H1 (cell line): ENCODE measurements at regions not wholly inside any gene's neighbourhood (a gene's known extent, or its start where the extent isn't known, plus 50 kb on each side); places are given as distances from the start of the nearest gene placed in this dataset.

ENCODE experiments used
- CTCF ChIA-PET: fragments of 300-600 bp; sonication (Branson Sonifier 250); formaldehyde crosslinking; loops from one replicate; lab custom pipeline; 2021; ENCODE audit not compliant: partially characterized antibody; lab: Charles Lee
- POLR2A ChIA-PET: fragments of 300-600 bp; sonication (Branson Sonifier 250); formaldehyde crosslinking; loops from one replicate; lab custom pipeline; 2021; ENCODE audit warnings: inconsistent platforms; ENCODE audit not compliant: partially characterized antibody; lab: Charles Lee
- DNase-seq, 2 experiments: peaks; one replicate each; pipeline versions ENCODE4 v3.0.0 to v3.0.0-alpha.2; 2010 to 2022; ENCODE audit warnings: low spot score in 2 of 2, low read depth in 1 of 2, mixed read lengths in 1 of 2
- FAIRE-seq: peaks from 2 replicates; lab custom pipeline; 2011; peaks lifted over from hg19 to GRCh38; lab: Jason Lieb, UNC
- H2AFZ ChIP-seq: 2 replicates; pipeline ENCODE4 v1.8.1; 2012; ENCODE audit warnings: low read length, inconsistent platforms
- H2AK5ac ChIP-seq: 2 replicates; pipeline ENCODE4 v1.6.1; 2013; ENCODE audit warnings: low read depth, low read length
- H2BK120ac ChIP-seq: replicated peaks from 2 replicates; pipeline ENCODE3; 2013; ENCODE audit warnings: low read depth, low read length, inconsistent platforms
- H2BK12ac ChIP-seq: 2 replicates; pipeline ENCODE4 v1.6.1; 2013; ENCODE audit warnings: low read depth, low read length
- H2BK15ac ChIP-seq: 2 replicates; pipeline ENCODE4 v1.6.1; 2013; ENCODE audit warnings: low read length
- H2BK20ac ChIP-seq: 2 replicates; pipeline ENCODE4 v1.6.1; 2013; ENCODE audit warnings: low read length
- H2BK5ac ChIP-seq: 2 replicates; pipeline ENCODE4 v1.6.1; 2013; ENCODE audit warnings: low read depth, low read length
- H3K14ac ChIP-seq: 2 replicates; pipeline ENCODE4 v1.6.1; 2013; ENCODE audit warnings: inconsistent platforms; ENCODE audit not compliant: insufficient read length
- H3K18ac ChIP-seq: 2 replicates; pipeline ENCODE4 v1.6.1; 2013; ENCODE audit warnings: low read length; ENCODE audit errors: extremely low read depth
- H3K23ac ChIP-seq: 2 replicates; pipeline ENCODE4 v1.6.1; 2013; ENCODE audit warnings: inconsistent platforms; ENCODE audit not compliant: insufficient read length
- H3K23me2 ChIP-seq: 2 replicates; pipeline ENCODE4 v1.6.1; 2013; ENCODE audit warnings: low read depth, low read length
- H3K27ac ChIP-seq: 2 replicates; pipeline ENCODE4 v1.6.1; 2011; ENCODE audit warnings: low read depth, low read length, inconsistent platforms
- H3K27me3 ChIP-seq, 4 experiments: replicated peaks in 1 of 4; 1 replicate in 1 of 4; 2 replicates in 3 of 4; pipeline versions ENCODE4 v1.6.1 to v1.8.1; 2011 to 2013; ENCODE audit warnings: low read length in 3 of 4, mild to moderate bottlenecking in 3 of 4, inconsistent platforms in 2 of 4, mixed read lengths in 2 of 4, moderate library complexity in 1 of 4; ENCODE audit not compliant: control insufficient read depth in 3 of 4, insufficient read depth in 3 of 4; ENCODE audit errors: extremely low read depth in 1 of 4
- H3K36me3 ChIP-seq, 4 experiments: 2 replicates each; pipeline versions ENCODE4 v1.6.1 to v1.8.1; 2011 to 2013; ENCODE audit warnings: mild to moderate bottlenecking in 4 of 4, low read length in 3 of 4, moderate library complexity in 2 of 4, control low read depth in 1 of 4, inconsistent platforms in 1 of 4; ENCODE audit not compliant: insufficient read depth in 4 of 4, control insufficient read depth in 2 of 4
- H3K4ac ChIP-seq: replicated peaks from 2 replicates; pipeline ENCODE3; 2013; ENCODE audit warnings: low read length, low read depth, mixed read lengths, inconsistent platforms; ENCODE audit not compliant: insufficient read length
- H3K4me1 ChIP-seq, 4 experiments: replicated peaks in 1 of 4; 1 replicate in 1 of 4; 2 replicates in 3 of 4; pipeline versions ENCODE4 v1.6.1 to v1.8.1; 2011 to 2013; ENCODE audit warnings: low read length in 3 of 4, inconsistent platforms in 2 of 4, mixed read lengths in 1 of 4; ENCODE audit not compliant: insufficient read depth in 4 of 4, control insufficient read depth in 3 of 4
- H3K4me2 ChIP-seq, 2 experiments: 2 replicates each; pipeline versions ENCODE4 v1.6.1 to v1.8.1; 2011 to 2013; ENCODE audit warnings: low read depth in 2 of 2, low read length in 2 of 2, control low read depth in 1 of 2, inconsistent platforms in 1 of 2, mild to moderate bottlenecking in 1 of 2; ENCODE audit not compliant: insufficient read depth in 1 of 2
- H3K4me3 ChIP-seq, 4 experiments: fragments of 200-600, 300-600 bp in 1 of 4; sonication (generic), shearing (Covaris generic), sonication (Bioruptor Twin) in 1 of 4; 2 replicates each; pipeline versions ENCODE4 v1.5.1 to v1.8.1; 2011 to 2016; ENCODE audit warnings: low read length in 4 of 4, low read depth in 3 of 4, control low read depth in 2 of 4, inconsistent platforms in 2 of 4, mild to moderate bottlenecking in 2 of 4, mixed read lengths in 1 of 4, moderate library complexity in 1 of 4; ENCODE audit not compliant: insufficient read depth in 2 of 4; ENCODE audit errors: extremely low read depth in 1 of 4
- H3K56ac ChIP-seq: replicated peaks from 2 replicates; pipeline ENCODE3; 2013; ENCODE audit warnings: low read depth, mild to moderate bottlenecking, mixed read lengths, low read length, inconsistent platforms; ENCODE audit not compliant: insufficient read length
- H3K79me1 ChIP-seq: 2 replicates; pipeline ENCODE4 v1.6.1; 2013; ENCODE audit warnings: low read depth, low read length, control low read depth
- H3K79me2 ChIP-seq, 2 experiments: 2 replicates each; pipeline versions ENCODE4 v1.6.1 to v1.8.1; 2012 to 2013; ENCODE audit warnings: low read length in 2 of 2, mild to moderate bottlenecking in 2 of 2, inconsistent platforms in 1 of 2; ENCODE audit not compliant: insufficient read depth in 2 of 2, control insufficient read depth in 1 of 2
- H3K9ac ChIP-seq, 4 experiments: replicated peaks in 1 of 4; 1 replicate in 1 of 4; 2 replicates in 3 of 4; pipeline versions ENCODE4 v1.6.1 to v1.8.1; 2011 to 2013; ENCODE audit warnings: low read depth in 3 of 4, low read length in 3 of 4, control low read depth in 2 of 4, mild to moderate bottlenecking in 2 of 4, moderate library complexity in 2 of 4, inconsistent platforms in 1 of 4; ENCODE audit errors: extremely low read depth in 1 of 4
- H3K9me3 ChIP-seq, 2 experiments: 2 replicates each; pipeline versions ENCODE4 v1.6.1 to v1.8.1; 2012 to 2013; ENCODE audit warnings: mild to moderate bottlenecking in 2 of 2, moderate library complexity in 2 of 2, control low read depth in 1 of 2, inconsistent platforms in 1 of 2, low read depth in 1 of 2, low read length in 1 of 2, mixed read lengths in 1 of 2; ENCODE audit not compliant: insufficient read depth in 2 of 2
- H4K20me1 ChIP-seq, 2 experiments: replicated peaks in 1 of 2; 2 replicates each; pipeline versions ENCODE3 to v1.8.1; 2011 to 2013; ENCODE audit warnings: inconsistent platforms in 2 of 2, low read length in 2 of 2, mild to moderate bottlenecking in 1 of 2; ENCODE audit not compliant: insufficient read depth in 2 of 2, control insufficient read depth in 1 of 2
- H4K5ac ChIP-seq: 2 replicates; pipeline ENCODE4 v1.6.1; 2013; ENCODE audit warnings: low read length, low read depth, mixed read lengths, inconsistent platforms; ENCODE audit not compliant: insufficient read length
- H4K8ac ChIP-seq: 2 replicates; pipeline ENCODE4 v1.8.0; 2013; ENCODE audit warnings: mild to moderate bottlenecking, moderate library complexity, low read length, inconsistent platforms; ENCODE audit not compliant: insufficient read depth; ENCODE audit errors: extremely low read depth
- H4K91ac ChIP-seq: replicated peaks from 2 replicates; pipeline ENCODE3; 2013; ENCODE audit warnings: low read length, mixed read lengths, inconsistent platforms; ENCODE audit not compliant: insufficient read length
- EZH2 ChIP-seq: fragments of 200-600 bp; sonication (generic); IDR thresholded peaks from 2 replicates; pipeline ENCODE4 v1.7.1; 2012; ENCODE audit warnings: low read depth, mild to moderate bottlenecking, moderate library complexity, low read length, inconsistent platforms; ENCODE audit not compliant: severe bottlenecking
- GABPA ChIP-seq: IDR thresholded peaks from 2 replicates; pipeline ENCODE4 v1.6.1; 2011; ENCODE audit warnings: mild to moderate bottlenecking, low read length, moderate library complexity, borderline replicate concordance; ENCODE audit not compliant: insufficient read depth
- GTF2F1 ChIP-seq: IDR thresholded peaks from 2 replicates; pipeline ENCODE4 v1.6.1; 2012; ENCODE audit warnings: low read depth, low read length, improper control_type of control experiment, borderline replicate concordance
- KDM4A ChIP-seq: IDR thresholded peaks from one replicate; pipeline ENCODE4 v1.7.1; 2012; ENCODE audit warnings: low read depth, mild to moderate bottlenecking, moderate library complexity, low read length, inconsistent platforms; ENCODE audit not compliant: severe bottlenecking
- MAFK ChIP-seq: IDR thresholded peaks from 2 replicates; pipeline ENCODE4 v1.6.1; 2012; ENCODE audit warnings: low read depth, mild to moderate bottlenecking, improper control_type of control experiment, low read length
- POU5F1 ChIP-seq: IDR thresholded peaks from 2 replicates; pipeline ENCODE4 v1.6.1; 2011; ENCODE audit warnings: low read depth, mild to moderate bottlenecking, low read length, moderate library complexity
- RBBP5 ChIP-seq: IDR thresholded peaks from 2 replicates; pipeline ENCODE4 v1.7.1; 2012; ENCODE audit warnings: low read depth, mild to moderate bottlenecking, inconsistent platforms, low read length, moderate library complexity, borderline replicate concordance
- SP1 ChIP-seq: IDR thresholded peaks from 2 replicates; pipeline ENCODE4 v1.6.1; 2011; ENCODE audit warnings: low read depth, low read length
- SP4 ChIP-seq: IDR thresholded peaks from 2 replicates; pipeline ENCODE4 v1.6.1; 2012; ENCODE audit warnings: low read length, inconsistent platforms
- SRF ChIP-seq: IDR thresholded peaks from 2 replicates; pipeline ENCODE4 v1.6.1; 2011; ENCODE audit warnings: mild to moderate bottlenecking, low read depth, low read length, moderate library complexity
- SUZ12 ChIP-seq: fragments of 200-600 bp; sonication (generic); IDR thresholded peaks from 2 replicates; pipeline ENCODE4 v1.6.1; 2012; ENCODE audit warnings: mild to moderate bottlenecking, inconsistent platforms, low read length, moderate library complexity, mixed read lengths
- TAF1 ChIP-seq: IDR thresholded peaks from 2 replicates; pipeline ENCODE4 v1.6.1; 2011; ENCODE audit warnings: mild to moderate bottlenecking, low read depth, low read length
- TCF12 ChIP-seq: IDR thresholded peaks from 2 replicates; pipeline ENCODE4 v1.6.1; 2011; ENCODE audit warnings: low read depth, mild to moderate bottlenecking, low read length
- USF2 ChIP-seq: IDR thresholded peaks from 2 replicates; pipeline ENCODE4 v1.6.1; 2011; ENCODE audit warnings: low read length, improper control_type of control experiment
- YY1 ChIP-seq: IDR thresholded peaks from 2 replicates; pipeline ENCODE4 v1.6.1; 2011; ENCODE audit warnings: low read depth, mild to moderate bottlenecking, low read length
- WGBS, 2 experiments: shearing (Covaris generic) in 1 of 2; methylation state at CpG; one replicate each; pipeline versions ENCODE4 v1.1.6 to v1.1.7; 2013 to 2015; ENCODE audit warnings: low lambda C conversion rate in 2 of 2, mixed read lengths in 2 of 2, inconsistent platforms in 1 of 2, low coverage in 1 of 2, missing lambda C conversion rate in 1 of 2; ENCODE audit not compliant: insufficient replicate concordance in 2 of 2, insufficient coverage in 1 of 2, insufficient read length in 1 of 2; ENCODE audit errors: extremely low coverage in 1 of 2, missing lambda C conversion rate in 1 of 2; 5-methylcytosine and 5-hydroxymethylcytosine counted together

DNA sequence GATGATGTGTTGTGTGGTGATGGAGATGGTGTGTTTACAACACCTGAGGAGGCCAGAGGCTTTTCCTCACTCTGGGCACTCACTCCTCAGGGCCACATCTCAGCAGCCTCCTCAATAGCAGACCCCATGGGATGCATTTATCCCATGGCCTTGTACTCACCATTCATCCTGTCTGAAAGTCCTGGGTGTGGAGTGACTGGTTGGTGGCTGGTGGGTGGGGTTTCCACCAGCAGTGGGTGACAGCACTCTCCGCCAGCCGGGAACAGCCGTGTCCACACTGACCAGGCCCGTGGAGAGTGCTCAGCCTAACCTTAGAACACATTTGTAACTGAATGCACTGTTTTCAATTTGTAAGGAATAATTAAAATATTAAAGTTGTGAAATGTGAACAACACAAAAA is 163.4 kb upstream of the AFDN start:
- H3K79me1 ChIP-seq = no peaks in the 10 kb centered on the region
- no peak overlapping the region for H3K4ac ChIP-seq
- no peak overlapping the region for H2BK20ac ChIP-seq
- no peak overlapping the region for H3K56ac ChIP-seq
- CTCF ChIA-PET = interaction anchor here (0.8 kb wide), 1 partner anchor 95 kb away, joined by 3 read pairs; no protein-coding TSS in a partner anchor
- no peak overlapping the region for H3K23ac ChIP-seq
- no peak overlapping the region for H3K4me2 ChIP-seq
- H2BK15ac ChIP-seq = no peak overlapping the region
- 72% methylated on average over 4 of the region's 4 CpGs; no CpG with 5 or more reads in 1 of the 2 experiments for WGBS, 2 experiments
- no peak for DNase-seq
- no peaks in the 10 kb centered on the region for H3K9me3 ChIP-seq
- no peak overlapping the region; the same call in 1 of the 2 replicates for H4K8ac ChIP-seq
- no peaks in the 10 kb centered on the region for H3K36me3 ChIP-seq
- H2AK5ac ChIP-seq = no peak overlapping the region
- no peak overlapping the region for H3K27ac ChIP-seq
- POLR2A ChIA-PET = no interaction called here
- no peak overlapping the region for H2BK5ac ChIP-seq
- H3K27me3 ChIP-seq = no peaks in the 10 kb centered on the region
- H4K5ac ChIP-seq = no peak overlapping the region
- H3K18ac ChIP-seq = no peak overlapping the region
- H3K9ac ChIP-seq = no peak overlapping the region
- H3K23me2 ChIP-seq = no peaks in the 10 kb centered on the region; the same call in 1 of the 2 replicates
- no peak overlapping the region for H2BK120ac ChIP-seq
- H2BK12ac ChIP-seq = no peak overlapping the region
- no peak overlapping the region for H4K91ac ChIP-seq
- no peak overlapping the region for H3K14ac ChIP-seq
- peaks cover 0 to 2% (median 0%) of the 10 kb centered on the region in 4 experiments; a peak in 1 of 7 replicates for H3K4me1 ChIP-seq
- no peaks in the 10 kb centered on the region for H3K79me2 ChIP-seq
- H4K20me1 ChIP-seq = no peaks in the 10 kb centered on the region
- FAIRE-seq = no peak
- no peak overlapping the region for H3K4me3 ChIP-seq
- H2AFZ ChIP-seq = no peak overlapping the region
- TF ChIP-seq KDM4A (no peak), EZH2 (no peak), SUZ12 (no peak), GTF2F1 (no peak), TAF1 (no peak), RBBP5 (no peak), POU5F1 (no peak), SRF (no peak), USF2 (no peak), YY1 (no peak), TCF12 (no peak), SP1 (no peak), MAFK (no peak), GABPA (no peak), SP4 (no peak)
